HG03565 (cell line): ENCODE measurements at regions not wholly inside any gene's neighbourhood (a gene's known extent, or its start where the extent isn't known, plus 50 kb on each side); places are given as distances from the start of the nearest gene placed in this dataset.

Experiments used
- ATAC-seq: cut with Tn5 transposase; IDR thresholded peaks from one replicate; pipeline ENCODE4 v1.9.1; 2021; ENCODE audit warnings: mild to moderate bottlenecking, moderate library complexity; ENCODE audit not compliant: unreplicated experiment

- no peak for ATAC-seq
Measured at GRCh38 chr3:26346497-26346896, 276.1 kb upstream of the LRRC3B start.

- ATAC-seq, result no peak
Measured at GRCh38 chr3:26347150-26347549, 275.4 kb upstream of the LRRC3B start.

- no peak for ATAC-seq
Measured at GRCh38 chr3:26350853-26351252, 271.7 kb upstream of the LRRC3B start.

DNA sequence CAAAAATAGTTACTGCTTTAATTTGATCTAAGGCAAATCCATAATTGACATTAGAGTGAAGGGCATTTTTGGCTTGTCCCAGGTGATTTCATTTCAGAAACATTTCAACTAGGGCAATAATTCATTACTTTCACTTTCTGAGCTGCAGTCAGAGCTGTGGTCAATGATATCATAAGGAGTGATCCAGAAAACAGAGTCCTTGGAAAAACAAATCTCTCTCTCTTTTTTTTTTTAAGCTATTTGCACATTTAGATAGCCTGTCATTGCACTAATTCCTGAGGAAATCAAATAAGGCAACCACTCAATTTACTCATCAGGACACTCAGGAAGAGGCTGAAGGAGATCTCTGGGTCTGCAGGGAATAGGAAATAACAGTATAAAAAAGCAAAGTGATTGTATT, 269.5 kb upstream of the LRRC3B start:
- no peak for ATAC-seq

- ATAC-seq, result no peak
Measured at GRCh38 chr3:26358405-26358804, 264.2 kb upstream of the LRRC3B start.

- no peak for ATAC-seq
Measured at GRCh38 chr3:26365706-26366105, 256.9 kb upstream of the LRRC3B start.

DNA sequence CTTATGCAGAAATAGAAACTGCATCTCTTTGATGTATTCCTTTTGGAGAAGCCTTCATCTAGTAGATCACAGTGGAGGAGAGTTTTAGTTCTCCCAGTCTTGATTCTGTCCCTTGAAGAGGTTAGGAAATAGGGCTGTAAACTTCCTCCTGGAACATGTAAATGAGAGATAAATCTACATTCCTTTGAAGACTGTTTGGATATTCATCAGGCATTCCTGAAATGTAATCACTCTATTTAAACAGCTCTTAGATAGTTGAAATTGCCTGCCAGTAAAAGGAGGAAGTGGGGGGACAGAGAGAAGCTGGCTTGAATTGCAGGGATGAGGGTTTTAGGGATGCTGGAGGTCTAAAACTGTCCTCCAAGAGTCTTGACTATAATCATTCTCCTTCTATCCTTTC, 254.3 kb upstream of the LRRC3B start:
- ATAC-seq, result no peak

- no peak for ATAC-seq
Measured at GRCh38 chr3:26369133-26369532, 253.4 kb upstream of the LRRC3B start.

DNA sequence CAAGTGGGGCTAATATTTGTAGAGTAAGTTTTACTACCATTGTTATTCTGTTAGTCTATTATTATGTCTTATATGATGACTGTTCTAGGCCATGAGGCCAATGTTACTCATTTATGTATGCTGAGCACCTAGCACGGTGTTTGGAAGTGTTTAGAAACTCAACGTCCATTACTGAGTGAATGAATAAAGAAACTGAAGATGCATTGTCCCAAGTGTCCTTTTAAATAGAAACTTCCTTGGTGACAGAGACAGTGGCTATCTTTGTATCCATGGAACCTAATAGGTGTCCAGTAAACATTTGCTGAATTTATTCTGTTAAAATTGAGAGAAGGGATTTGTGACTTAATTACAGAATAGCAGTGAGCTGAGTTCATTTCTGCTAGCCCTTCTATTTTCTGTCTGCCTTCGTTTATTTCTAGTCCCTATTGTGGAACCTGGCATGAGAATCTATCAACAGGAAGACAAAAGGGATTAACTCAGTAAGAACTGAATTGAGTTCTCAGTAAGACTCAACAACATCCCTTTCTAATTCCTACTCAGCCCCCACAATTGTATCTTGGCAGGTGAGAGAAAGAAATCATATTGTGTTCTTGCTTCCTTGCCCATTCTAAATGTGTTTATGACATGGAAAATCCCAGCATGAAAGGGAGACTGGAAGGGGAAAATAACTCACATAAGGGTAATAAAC, 246.6 kb upstream of the LRRC3B start:
- no peak for ATAC-seq

DNA sequence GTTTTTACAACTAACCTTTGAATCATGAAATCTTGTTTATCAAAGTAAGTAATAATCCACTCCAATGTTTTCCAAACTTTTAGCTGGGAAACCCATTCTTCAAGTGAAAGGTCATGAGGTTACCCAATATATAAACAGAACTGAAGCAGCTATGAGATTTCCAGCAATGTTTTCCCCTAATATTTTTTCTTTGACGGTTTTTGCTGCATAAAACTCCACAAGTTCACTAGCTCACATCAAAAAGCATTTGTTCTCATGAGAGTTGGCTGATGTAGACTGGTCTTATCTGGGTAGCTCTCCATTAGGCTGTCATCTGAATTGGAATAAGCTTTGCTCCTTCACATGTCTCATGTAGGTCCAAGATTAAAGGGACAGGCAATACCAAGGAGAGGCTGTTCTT, 241.2 kb upstream of the LRRC3B start:
- ATAC-seq, result no peak

GRCh38 chr3:26406636-26407035, 215.9 kb upstream of the LRRC3B start:
- no peak for ATAC-seq

DNA sequence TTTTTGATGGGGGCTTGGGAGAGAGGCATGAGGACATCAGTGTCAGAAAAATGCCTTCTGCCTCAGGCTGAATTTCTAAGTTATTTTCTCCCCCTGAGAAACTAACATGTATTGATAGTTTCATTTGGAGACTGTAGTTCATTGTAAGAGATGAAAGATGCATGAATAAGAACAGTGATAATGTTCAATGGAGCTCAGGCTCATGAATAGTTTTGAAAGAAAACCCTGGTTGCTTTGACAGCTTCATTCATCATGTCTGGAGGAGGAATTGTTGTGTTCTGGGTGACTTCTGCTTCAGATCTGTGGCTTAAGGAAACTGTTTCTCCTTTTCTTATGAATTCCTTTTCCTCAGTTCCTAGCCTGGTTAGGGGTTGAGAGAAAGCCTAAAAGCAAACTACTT, 204.0 kb upstream of the LRRC3B start:
- ATAC-seq, result no peak

DNA sequence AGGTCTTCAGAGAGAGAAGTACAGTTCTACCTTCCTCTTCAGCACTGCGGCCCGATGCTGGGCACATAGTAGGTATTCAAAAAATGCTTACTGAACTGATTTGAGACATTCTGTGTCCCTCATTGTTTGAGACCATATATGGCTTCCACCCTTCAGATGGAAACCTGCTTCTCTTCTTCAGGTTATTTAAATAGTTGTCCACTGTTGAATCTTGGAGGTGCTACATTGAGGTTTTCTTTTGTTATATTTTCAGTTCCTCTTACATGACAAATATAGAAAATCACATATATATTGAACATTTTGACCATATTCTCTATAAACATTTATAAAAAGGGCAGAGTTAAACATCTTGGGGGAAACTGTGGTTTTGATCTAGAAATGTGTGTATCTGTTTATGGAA, 200.2 kb upstream of the LRRC3B start:
- peak; percentile 75 for ATAC-seq

DNA sequence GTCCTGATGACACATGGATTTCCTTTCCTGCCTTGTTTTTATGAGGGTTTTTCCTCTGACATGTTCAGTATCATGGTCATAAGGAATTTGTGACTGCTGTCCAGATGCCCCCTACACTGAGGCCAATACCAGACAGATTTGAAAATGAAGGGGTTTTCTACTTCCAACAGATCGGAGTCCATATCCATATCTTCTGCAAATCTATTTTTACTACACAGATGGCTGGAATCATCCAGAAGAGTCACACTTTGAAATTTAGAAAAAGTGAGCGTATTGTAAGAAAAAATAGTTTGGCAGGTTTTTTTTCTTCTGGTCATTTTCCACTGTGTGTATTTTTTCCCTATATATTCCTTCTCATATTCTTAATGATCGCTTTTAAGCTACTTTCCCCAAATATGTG, 197.5 kb upstream of the LRRC3B start:
- ATAC-seq, result no peak

DNA sequence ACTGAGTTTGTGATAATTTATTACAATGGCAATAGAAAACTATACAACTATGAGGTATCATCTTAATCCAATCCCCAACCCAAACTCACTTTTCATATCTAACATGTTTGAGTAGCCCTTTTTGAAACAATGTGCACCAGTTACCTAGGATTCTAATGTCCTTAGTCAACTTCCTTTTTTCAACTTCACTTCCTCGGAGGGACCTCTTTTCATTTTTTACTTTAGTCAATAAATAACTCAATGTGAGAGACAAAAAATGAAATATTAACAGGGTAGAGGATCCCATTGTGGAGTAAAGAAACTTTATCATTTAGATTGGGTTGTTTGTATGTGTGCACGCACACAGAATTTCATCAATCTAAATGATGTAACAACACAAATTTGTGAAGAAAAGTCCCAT, 193.6 kb upstream of the LRRC3B start:
- ATAC-seq, result no peak

DNA sequence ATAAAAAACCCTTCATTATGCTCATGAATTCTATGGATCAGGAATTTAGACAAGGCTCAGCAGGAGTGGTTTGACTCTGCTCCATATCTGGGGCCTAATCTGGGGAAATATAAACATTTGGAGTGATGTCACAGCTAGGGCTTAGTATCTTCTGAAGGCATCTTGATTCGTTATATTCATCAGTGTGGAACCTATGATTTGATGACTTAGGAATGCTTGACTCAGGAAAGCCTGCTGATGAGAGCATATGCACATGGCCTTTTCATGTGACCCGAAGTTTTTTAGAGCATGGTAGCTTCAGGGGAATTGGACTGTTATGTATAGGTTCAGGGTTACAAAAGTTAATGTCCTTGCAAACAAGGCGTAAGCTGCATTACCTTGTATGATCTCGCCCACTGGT, 184.9 kb upstream of the LRRC3B start:
- ATAC-seq, result no peak

GRCh38 chr3:26438325-26438940, 184.1 kb upstream of the LRRC3B start:
- ATAC-seq, result no peak

- no peak for ATAC-seq
Measured at GRCh38 chr3:26438981-26439884, 183.3 kb upstream of the LRRC3B start.

GRCh38 chr3:26449996-26450395, 172.6 kb upstream of the LRRC3B start:
- ATAC-seq, result no peak

- no peak for ATAC-seq
Measured at GRCh38 chr3:26452363-26452762, 170.2 kb upstream of the LRRC3B start.

DNA sequence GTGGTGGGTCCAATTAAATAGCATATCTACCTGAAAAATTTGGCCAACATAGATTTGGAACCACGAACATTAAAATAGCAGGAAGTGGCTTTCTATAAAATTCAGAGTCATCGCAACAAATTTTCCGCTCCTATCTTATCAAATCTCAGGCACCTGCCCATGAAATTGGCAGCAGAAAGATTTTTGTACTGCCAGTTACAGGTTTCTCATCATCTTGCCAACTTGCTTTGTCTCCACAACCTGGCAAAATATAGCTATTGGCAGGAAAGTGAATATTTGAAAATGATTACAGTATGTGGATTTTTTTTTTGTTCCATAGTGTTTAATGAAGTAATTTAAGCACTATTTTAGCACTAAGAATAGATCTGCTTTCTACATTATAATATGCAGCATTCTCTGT, 161.6 kb upstream of the LRRC3B start:
- ATAC-seq, result no peak

DNA sequence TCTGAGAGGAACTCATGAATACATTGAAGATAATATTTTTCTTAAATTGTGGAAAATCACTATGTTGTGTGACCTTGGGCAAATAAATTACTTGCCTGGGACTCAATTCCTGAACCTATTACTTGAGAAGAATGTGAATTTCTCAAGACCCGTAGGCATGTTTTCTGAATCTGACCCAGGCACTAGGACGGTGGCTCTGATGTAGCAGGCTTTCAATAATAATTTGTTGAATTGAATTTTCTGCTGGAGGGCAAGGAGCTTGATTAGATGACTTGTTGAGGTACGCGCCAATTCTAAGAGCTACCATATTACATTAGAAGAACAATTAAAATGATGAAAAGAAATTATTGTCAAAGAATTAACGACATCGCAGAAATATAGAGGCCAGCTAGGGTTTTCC, 150.2 kb upstream of the LRRC3B start:
- ATAC-seq, result no peak
